NCI-H510A treated with DMSO at 0.1 percent for 48 hours (cell line): ENCODE measurements at regions not wholly inside any gene's neighbourhood (a gene's known extent, or its start where the extent isn't known, plus 50 kb on each side); places are given as distances from the start of the nearest gene placed in this dataset.
"Not testable (repeated sequence)": the region's sequence is repeated elsewhere in the genome, so short reads cannot be mapped to it uniquely, and the experiment has no call there.

Experiments used
- DNase-seq: peaks from one replicate; lab custom pipeline; 2025; lab: John Stamatoyannopoulos, UW

- DNase-seq: no peak
These were observed 114.5 kb upstream of the LYPLAL1 start for GRCh38 chr1:219058891-219059820.

DNA sequence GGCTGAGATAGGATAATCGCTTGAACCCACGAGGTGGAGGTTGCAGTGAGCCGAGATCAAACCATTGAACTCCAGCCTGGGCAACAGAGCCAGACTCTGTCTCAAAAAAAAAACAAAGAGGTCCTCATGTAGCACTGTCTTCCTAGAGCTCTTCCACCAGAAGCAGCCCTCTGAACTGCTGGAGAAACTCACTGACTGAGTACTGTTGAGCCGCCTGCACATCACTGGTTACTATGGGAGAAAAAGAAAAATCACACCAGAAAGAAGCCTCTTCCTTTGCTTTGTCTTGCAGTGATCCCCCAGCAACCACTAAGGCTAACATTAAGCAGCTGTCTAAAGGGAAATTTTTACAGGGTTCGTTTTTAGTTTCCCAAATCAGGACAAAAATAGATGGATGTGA, 112.9 kb upstream of the LYPLAL1 start:
- DNase-seq: no peak

- no peak for DNase-seq
These were observed 111.5 kb upstream of the LYPLAL1 start for GRCh38 chr1:219062161-219062560.

DNA sequence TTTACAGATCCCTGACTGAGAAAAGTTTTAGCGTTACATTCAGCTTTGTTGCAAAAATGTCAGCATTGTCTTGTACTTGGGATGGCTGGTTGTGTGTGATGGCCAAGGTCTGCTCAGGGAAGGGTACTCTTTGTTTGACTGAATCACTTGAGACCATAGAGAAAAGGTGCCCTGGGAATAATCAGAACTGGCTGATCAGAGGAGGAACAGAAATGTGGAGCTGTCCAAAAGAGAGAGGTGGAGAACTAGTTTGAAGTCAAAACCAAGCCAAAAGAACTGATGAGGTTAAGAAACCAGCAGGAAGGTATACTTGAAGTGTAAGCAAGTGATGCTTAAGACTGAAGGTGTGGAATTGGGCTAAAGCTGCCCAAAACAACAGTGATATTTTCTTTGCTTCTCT, 107.6 kb upstream of the LYPLAL1 start:
- DNase-seq: no peak

GRCh38 chr1:219066631-219067349, 106.9 kb upstream of the LYPLAL1 start:
- DNase-seq: no peak

DNA sequence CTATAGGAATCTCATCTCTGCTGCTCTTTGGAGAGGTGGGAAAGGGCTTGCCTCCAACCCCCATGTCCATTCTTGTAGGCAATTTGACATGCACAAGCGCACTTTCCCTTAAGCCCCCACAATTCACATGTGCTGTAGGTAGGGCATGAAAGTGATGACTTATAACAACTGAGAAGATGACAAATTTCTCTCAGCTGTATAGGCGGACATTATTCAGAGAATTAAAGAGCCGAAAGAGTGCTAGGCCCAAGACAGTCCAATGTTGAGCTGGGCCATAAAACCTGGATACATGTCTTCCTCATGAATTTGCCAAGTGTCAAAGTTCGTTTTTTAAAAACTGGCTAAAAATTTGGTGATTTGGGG, 106.3 kb upstream of the LYPLAL1 start:
- DNase-seq: no peak

DNA sequence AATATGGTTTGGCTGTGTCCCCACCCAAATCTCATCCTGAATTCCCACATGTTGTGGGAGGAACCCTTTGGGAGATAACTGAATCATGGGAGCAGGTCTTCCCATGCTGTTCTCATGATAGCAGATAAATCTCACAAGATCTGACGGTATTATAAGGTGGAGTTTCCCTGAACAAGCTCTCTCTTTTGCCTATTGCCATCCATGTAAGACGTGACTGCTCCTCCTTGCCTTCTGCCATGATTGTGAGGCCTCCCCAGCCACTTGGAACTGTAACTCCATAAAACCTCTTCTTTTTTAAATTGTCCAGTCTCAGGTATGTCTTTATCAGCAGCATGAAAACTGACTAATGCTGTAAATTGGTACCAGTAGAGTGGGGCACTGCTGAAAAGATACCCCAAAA, 103.3 kb upstream of the LYPLAL1 start:
- DNase-seq: not testable (repeated sequence)

DNA sequence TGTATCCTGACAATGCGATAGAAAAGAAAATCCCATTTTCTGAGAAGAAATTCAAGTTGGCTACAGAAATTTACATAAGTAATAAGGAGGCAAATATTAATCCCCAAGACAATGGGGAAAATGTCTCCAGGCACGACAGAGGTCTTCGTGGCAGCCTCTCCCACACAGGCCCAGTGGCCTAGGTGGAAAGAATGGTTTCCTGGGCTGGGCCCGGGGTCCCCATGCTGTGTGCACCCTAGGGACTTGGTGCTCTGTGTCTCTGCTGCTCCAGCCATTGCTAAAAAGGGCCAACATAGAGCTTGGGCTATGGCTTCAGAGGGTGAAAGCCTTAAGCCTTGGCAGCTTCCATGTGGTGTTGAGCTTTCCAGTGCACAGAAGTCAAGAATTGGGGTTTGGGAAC, 102.5 kb upstream of the LYPLAL1 start:
- no peak for DNase-seq

- DNase-seq: no peak
These were observed 101.3 kb upstream of the LYPLAL1 start for GRCh38 chr1:219072329-219072728.

- DNase-seq: no peak
These were observed 99.5 kb upstream of the LYPLAL1 start for GRCh38 chr1:219074084-219074728.

DNA sequence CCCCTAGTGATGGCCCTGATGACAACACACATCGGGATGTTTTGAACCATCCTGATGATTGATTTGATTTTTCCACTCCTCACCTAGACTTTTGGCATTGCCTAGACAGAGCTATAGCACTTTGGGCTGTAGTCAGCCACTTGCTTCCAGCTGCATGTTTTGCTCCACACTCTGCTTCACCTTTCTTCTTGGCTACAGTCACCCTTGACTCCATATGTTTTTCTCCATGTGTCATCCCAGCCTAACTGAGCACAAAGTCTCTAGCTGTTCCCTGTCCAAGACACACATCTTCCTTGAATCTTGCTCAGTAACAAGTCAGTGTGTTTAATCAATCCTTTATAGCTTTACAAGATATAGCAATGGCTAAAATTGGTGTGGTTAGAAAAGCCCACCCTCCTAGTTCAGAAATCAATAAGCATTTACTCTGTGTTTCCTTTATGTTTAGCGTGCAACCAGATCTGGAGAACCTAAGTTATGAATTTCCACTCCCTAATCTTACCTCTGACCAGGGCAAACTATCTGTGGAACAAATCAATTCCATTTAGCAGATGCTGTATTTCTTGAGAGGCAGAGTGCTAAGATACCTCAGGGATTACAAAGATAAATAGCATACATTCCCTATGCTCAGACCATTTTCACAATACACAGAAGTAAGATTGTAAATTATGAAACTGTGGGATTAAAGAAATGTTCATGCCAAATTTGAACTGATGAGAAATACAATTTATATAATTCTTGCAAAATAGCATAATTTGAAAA, 98.4 kb upstream of the LYPLAL1 start:
- DNase-seq: no peak

DNA sequence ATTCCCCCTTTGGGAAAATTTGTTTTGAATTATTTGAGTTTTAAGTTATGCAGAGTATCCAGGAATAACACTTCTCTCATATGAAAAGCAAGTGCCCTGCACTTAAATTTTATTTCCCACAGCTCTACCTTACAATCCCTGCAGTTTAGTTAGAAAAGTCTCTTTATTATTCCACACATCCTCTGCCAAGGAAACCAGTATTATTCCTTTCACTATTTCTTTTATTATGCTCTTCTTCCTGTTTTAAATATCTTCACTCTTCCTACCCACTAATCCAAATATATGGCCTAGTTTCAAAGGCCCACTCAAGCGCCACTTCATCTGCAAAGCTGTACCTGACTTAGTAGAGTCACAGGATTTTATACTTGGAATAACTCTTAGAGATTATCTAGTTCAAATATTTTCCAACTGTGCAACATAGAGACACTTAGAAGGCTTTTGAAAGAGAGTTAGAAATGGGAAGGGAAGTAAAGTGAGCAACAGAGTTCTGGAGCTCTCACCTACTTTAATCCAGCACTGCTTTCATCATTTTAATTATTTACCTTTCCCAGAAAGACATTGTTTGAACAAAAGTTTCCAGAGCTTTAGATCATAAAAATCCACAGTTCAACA, 97.2 kb upstream of the LYPLAL1 start:
- no peak for DNase-seq

DNA sequence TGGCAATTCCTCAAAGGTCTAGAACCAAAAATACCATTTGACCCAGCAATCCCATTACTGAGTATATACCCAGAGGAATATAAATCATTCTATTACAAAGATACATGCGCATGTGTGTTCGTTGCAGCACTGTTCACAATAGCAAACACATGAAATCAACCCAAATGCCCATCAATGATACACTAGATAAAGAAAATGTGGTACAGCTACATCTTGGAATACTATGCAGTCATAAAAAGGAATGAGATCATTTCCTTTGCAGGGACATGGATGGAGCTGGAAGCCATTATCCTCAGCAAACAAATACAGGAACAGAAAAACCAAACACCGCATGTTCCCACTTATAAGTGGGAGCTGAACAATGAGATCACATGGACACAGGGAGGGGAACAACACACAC, 95.9 kb upstream of the LYPLAL1 start:
- DNase-seq: not testable (repeated sequence)

DNA sequence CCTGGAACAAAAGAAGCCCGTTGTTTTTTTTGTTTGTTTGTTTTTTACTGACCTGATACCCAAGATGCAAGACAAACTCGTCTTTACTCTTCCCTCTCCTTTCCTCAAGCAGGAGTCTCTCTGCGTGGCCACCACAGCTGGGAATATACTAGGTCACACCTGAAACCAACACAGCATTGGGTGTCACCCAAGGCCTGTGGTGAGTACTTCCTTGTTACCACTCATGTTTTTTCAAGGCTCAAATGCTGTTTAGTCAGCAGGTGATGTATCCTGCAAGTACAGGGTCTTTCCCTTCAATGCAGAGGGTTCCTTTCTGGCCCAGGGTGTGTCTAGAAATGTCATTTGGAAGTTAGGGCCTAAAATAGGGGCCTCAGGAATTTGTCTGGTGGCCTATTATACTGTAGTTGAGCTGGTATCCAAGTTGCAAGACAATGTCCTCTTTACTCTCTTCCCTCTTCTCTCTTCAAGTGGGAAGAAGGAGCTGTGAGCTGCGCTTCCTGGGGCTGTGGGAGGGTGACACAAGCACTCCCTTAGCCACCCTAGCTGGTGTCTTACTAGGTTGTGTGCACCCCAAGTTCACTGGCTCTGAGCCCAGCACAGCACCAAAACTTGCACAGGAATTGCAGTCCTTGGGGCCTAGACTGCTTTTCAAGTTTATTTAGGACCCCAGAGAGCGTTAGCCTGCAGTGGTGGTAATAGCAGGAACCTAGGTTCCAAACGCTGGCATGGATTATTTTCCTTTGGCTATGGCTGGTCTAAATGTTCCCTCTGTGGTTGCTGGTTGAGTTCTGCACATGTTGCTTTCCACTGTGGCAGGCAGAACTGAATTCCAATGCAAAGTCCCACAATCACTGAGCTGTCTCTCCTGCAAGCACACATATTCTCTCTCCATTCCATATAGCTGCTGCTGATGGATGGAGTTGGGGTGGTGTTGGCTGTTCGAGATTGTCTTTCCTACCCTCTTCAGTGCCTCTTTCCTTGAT, 91.4 kb upstream of the LYPLAL1 start:
- no peak for DNase-seq

DNA sequence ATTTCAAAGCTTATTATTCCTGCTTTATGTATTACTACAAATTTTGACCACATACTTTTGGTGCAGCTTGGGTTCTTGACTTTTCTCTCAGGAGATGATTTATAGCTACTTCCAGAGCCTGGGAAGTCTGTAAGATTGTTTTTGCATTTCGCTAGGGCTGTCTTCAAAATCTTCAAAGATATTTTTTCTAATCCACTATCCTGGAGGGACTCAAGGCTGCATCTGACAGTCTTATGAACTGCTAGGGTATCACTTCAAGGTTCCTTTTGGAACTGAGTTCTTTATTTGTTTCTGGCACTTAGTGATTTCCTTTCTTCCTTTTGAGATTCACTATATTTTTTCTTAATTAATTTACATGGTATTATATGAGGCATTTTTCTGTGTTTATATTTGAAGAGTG, 90.0 kb upstream of the LYPLAL1 start:
- DNase-seq: no peak

DNA sequence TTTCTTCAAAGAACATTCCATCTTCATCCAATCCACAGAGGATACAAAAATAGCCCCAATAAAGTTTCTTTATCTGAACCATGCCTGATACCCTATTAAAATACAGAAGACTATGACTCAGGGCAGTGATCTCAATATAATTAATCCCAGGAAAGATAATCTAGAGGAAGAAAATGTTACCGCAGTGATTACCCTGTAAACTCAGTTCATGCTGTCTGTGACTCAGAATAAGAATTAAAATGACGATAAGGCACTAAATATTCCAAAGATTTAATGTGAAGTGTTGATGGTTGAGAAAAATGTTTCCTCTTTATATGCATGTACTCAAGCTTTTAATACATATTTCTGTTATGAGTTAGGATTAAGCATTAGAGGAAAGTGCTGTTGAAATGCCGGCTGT, 88.6 kb upstream of the LYPLAL1 start:
- DNase-seq: no peak

DNA sequence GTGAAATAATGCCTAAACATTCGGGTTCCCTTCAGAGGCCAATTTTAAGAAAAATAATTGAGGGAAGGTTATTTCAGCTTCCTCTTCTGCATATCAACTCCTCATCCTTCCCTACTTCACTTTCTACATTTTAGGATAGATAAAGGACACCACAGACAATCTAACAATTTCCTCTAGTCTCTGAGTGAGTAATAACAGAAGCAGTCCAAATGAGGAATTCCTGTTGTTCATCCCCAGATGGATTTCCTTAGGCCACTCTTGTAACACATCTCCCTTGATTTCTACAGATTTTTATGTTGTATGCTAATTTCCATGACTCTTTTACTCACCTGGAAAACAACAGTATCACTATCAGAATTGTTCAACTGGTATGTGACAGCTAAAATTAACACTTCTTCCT, 87.7 kb upstream of the LYPLAL1 start:
- DNase-seq: no peak

- DNase-seq: no peak
These were observed 86.7 kb upstream of the LYPLAL1 start for GRCh38 chr1:219086956-219087469.

- no peak for DNase-seq
These were observed 84.7 kb upstream of the LYPLAL1 start for GRCh38 chr1:219088778-219089557.
